Epithelial cell of esophagus (primary cell): ENCODE measurements at regions not wholly inside any gene's neighbourhood (a gene's known extent, or its start where the extent isn't known, plus 50 kb on each side); places are given as distances from the start of the nearest gene placed in this dataset.

Experiments
- DNase-seq: peaks from one replicate; pipeline ENCODE4 v3.0.0; 2010; ENCODE audit warnings: low read depth
- H3K4me3 ChIP-seq: 2 replicates; pipeline ENCODE4 v1.5.1; 2011; ENCODE audit warnings: mild to moderate bottlenecking, low read length, control low read depth
- CTCF ChIP-seq: IDR thresholded peaks from 2 replicates; pipeline ENCODE4 v1.5.1; 2011; ENCODE audit warnings: low read depth, mild to moderate bottlenecking, low read length, control low read depth, inconsistent platforms; ENCODE audit not compliant: insufficient read depth; ENCODE audit errors: missing control alignments

- DNase-seq, result no peak
- no peak overlapping the region for H3K4me3 ChIP-seq
- TF ChIP-seq CTCF, result no peak
Measured at GRCh38 chr13:91079176-91079575, 268.3 kb upstream of the MIR17HG start.

- no peak overlapping the region for H3K4me3 ChIP-seq
- no peak for DNase-seq
- TF ChIP-seq CTCF, result no peak
Measured at GRCh38 chr13:91085127-91085526, 262.4 kb upstream of the MIR17HG start.

- H3K4me3 ChIP-seq, result no peak overlapping the region
- no peak for TF ChIP-seq CTCF
- DNase-seq, result no peak
Measured at GRCh38 chr13:91086936-91087716, 260.4 kb upstream of the MIR17HG start.

DNA sequence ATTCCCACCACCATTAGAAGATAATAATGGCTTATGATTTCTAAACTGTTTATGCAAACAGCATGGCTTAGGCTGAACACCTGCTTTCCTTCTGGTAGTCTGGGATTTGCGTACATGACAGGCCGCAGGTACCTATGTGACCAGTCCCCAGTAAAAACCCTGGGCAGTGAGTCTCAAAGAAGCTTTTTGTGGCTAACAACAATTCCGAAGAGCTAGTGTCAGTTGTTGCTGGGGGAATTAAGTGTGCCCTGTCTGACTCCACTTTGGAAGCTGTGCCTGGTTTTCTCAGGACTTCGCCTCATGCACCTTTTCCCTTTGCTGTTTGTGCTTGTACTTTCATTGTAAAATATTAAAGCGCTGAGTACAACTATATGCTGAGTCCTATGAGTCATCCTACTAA lies 250.2 kb upstream of the MIR17HG start:
- no peak overlapping the region for H3K4me3 ChIP-seq
- no peak for TF ChIP-seq CTCF
- DNase-seq, result no peak

GRCh38 chr13:91099877-91100276 lies 247.6 kb upstream of the MIR17HG start:
- TF ChIP-seq CTCF, result no peak
- H3K4me3 ChIP-seq, result no peak overlapping the region
- no peak for DNase-seq

DNA sequence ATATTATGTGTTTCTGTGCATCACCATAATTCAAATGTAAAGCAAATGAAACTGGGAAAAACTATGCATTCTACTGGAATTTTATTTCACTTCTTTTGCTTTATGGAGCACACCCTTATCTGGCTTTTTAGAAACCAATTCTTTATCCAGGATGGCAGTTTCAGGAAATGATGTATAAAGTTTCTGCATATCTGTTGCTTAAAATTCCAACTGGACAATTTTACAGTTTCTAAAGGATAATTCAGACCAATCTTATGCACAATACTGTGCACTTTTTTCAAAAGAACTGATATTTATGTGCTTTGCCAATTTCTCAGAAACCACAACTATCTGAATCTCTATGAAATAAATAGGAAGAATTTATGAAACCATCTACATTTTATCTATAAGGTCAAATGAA lies 246.5 kb upstream of the MIR17HG start:
- DNase-seq, result no peak
- no peak for TF ChIP-seq CTCF
- H3K4me3 ChIP-seq, result no peak overlapping the region

DNA sequence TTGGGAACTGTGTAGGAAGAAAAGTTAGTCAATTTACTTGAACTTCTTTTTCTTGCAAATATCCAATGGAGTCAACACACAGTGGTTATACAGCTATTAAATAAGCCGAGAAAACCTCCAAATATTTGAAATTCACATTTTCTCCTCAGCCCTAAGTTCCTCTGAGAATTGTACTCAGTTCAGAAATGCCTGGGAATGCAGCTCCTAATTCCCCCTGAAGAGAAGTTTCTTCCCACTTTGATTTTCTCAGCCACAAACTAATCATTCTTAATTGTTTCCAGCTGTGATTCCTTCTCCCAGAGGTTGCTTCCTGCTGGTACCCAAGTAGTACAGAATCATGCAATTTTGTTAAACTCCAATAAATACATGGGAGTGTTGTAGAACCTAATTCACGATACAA lies 246.1 kb upstream of the MIR17HG start:
- no peak overlapping the region for H3K4me3 ChIP-seq
- no peak for TF ChIP-seq CTCF
- no peak for DNase-seq
